GM19463 (cell line): ENCODE measurements at regions not wholly inside any gene's neighbourhood (a gene's known extent, or its start where the extent isn't known, plus 50 kb on each side); places are given as distances from the start of the nearest gene placed in this dataset.
"Not testable (repeated sequence)": the region's sequence is repeated elsewhere in the genome, so short reads cannot be mapped to it uniquely, and the experiment has no call there.

Experiments
- ATAC-seq: cut with Tn5 transposase; IDR thresholded peaks from one replicate; pipeline ENCODE4 v1.9.1; 2021; ENCODE audit warnings: mild to moderate bottlenecking, moderate library complexity; ENCODE audit not compliant: unreplicated experiment

GRCh38 chr2:75328156-75328555, 128.8 kb upstream of the TACR1 start:
- ATAC-seq: no peak

- ATAC-seq: no peak
These were observed 128.0 kb upstream of the TACR1 start for GRCh38 chr2:75327334-75327733.

- no peak for ATAC-seq
These were observed 127.3 kb upstream of the TACR1 start for GRCh38 chr2:75326645-75327044.

GRCh38 chr2:75325594-75325993, 126.3 kb upstream of the TACR1 start:
- ATAC-seq: no peak

GRCh38 chr2:75324861-75325284, 125.6 kb upstream of the TACR1 start:
- ATAC-seq: no peak

- ATAC-seq: no peak
These were observed 124.8 kb upstream of the TACR1 start for GRCh38 chr2:75324141-75324540.

- no peak for ATAC-seq
These were observed 122.2 kb upstream of the TACR1 start for GRCh38 chr2:75321599-75321922.

- no peak for ATAC-seq
These were observed 121.7 kb upstream of the TACR1 start for GRCh38 chr2:75320898-75321598.

- ATAC-seq: no peak
These were observed 120.6 kb upstream of the TACR1 start for GRCh38 chr2:75319951-75320350.

- ATAC-seq: no peak
These were observed 118.5 kb upstream of the TACR1 start for GRCh38 chr2:75317802-75318201.

- no peak for ATAC-seq
These were observed 118.0 kb upstream of the TACR1 start for GRCh38 chr2:75317316-75317715.

GRCh38 chr2:75315436-75315835, 116.1 kb upstream of the TACR1 start:
- no peak for ATAC-seq

- ATAC-seq: peak; percentile 100
These were observed 112.7 kb upstream of the TACR1 start for GRCh38 chr2:75311993-75312392.

- no peak for ATAC-seq
These were observed 112.2 kb upstream of the TACR1 start for GRCh38 chr2:75311521-75311920.

GRCh38 chr2:75310876-75311275, 111.6 kb upstream of the TACR1 start:
- ATAC-seq: no peak

- no peak for ATAC-seq
These were observed 110.5 kb upstream of the TACR1 start for GRCh38 chr2:75309596-75310463.

- no peak for ATAC-seq
These were observed 103.9 kb upstream of the TACR1 start for GRCh38 chr2:75303227-75303626.

- no peak for ATAC-seq
These were observed 95.0 kb upstream of the TACR1 start for GRCh38 chr2:75294362-75294761.

GRCh38 chr2:75292826-75293225, 93.5 kb upstream of the TACR1 start:
- ATAC-seq: no peak

GRCh38 chr2:75290600-75291150, 91.4 kb upstream of the TACR1 start:
- ATAC-seq: no peak

GRCh38 chr2:75289771-75290170, 90.5 kb upstream of the TACR1 start:
- no peak for ATAC-seq

GRCh38 chr2:75289178-75289577, 89.9 kb upstream of the TACR1 start:
- ATAC-seq: not testable (repeated sequence)
